Left lung (tissue), 4 donors: ENCODE measurements at regions not wholly inside any gene's neighbourhood (a gene's known extent, or its start where the extent isn't known, plus 50 kb on each side); places are given as distances from the start of the nearest gene placed in this dataset.

Source experiments
- ATAC-seq: fragments of 200-7000 bp; cut with Tn5 transposase; one replicate; pipeline ENCODE4 v1.9.1; 2020; ENCODE audit warnings: moderate library complexity
- DNase-seq, 4 donors: peaks; one replicate each; pipeline ENCODE4 v3.0.0-alpha.2; 2013 to 2020
- H3K27ac ChIP-seq, 2 donors: fragments of 200-600 bp; sonication (generic) in 1 of 2; one replicate each; pipeline versions ENCODE4 v1.5.0 to v1.8.0; 2020 to 2021
- H3K27me3 ChIP-seq, 2 donors: fragments of 200-600 bp; sonication (generic) in 1 of 2; one replicate each; pipeline versions ENCODE4 v1.5.0 to v1.8.0; 2020 to 2021
- H3K36me3 ChIP-seq, 2 donors: fragments of 200-600 bp; sonication (generic) in 1 of 2; one replicate each; pipeline versions ENCODE4 v1.5.0 to v1.8.0; 2020 to 2021
- H3K4me1 ChIP-seq, 2 donors: fragments of 200-600 bp; one replicate each; pipeline ENCODE4 v1.8.0; 2021
- H3K4me3 ChIP-seq, 2 donors: fragments of 200-600 bp; sonication (generic) in 1 of 2; one replicate each; pipeline versions ENCODE4 v1.5.0 to v1.8.0; 2020 to 2021; ENCODE audit warnings: mild to moderate bottlenecking in 1 of 2
- H3K9me3 ChIP-seq, 2 donors: fragments of 200-600 bp; sonication (generic) in 1 of 2; one replicate each; pipeline versions ENCODE4 v1.5.0 to v1.8.0; 2020 to 2021
- intact Hi-C, 2 donors: fragments of 100-400 bp; cut with DNase I; formaldehyde crosslinking; loops; one replicate each; pipeline versions ENCODE4 v1.11.2 to v1.14.2; 2022
- TF ChIP-seq, protein P1 (sequence below), 2 donors: fragments of 200-600 bp; sonication (generic) in 1 of 2; IDR thresholded peaks; one replicate each; pipeline versions ENCODE4 v1.5.0 to v1.8.0; 2021; ENCODE audit warnings: antibody characterized with exemption in 2 of 2
- donor health status: DM: no; HTN: yes; CAD: no.
- donor health status: DM: no; HTN: no; CAD: no.

DNA sequence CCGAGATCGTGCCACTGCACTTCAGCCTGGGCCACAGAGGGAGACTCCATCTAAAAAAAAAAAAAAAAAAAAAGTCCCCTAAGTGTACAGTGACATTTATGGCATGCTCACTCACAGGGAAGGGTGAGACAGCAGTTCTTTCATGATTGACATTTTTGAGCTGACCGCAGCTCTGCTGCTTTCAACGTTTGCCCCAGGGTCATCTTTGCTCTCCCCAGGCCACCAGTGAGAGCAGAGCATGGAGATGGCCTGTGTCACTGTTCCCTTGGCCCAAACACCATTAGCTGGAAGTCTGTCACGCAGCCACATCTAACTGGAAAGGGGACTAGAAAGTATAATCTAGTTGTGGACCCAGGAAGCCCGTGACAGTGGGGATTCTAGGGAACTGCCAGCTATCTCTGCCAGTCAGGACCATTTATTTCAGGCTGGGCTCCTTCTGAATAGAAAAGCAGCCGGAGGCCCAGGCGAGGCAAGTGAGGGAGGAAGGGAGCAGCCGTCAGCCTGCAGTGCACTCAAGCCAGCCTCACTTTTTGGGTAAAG is 193.4 kb upstream of the HES1 start:
- H3K27ac ChIP-seq, result no peak overlapping the region
- intact Hi-C loops, result no loop called here
- ATAC-seq (no peak), DNase-seq (no peak)
- no peak overlapping the region for H3K4me3 ChIP-seq
- no peaks in the 10 kb centered on the region for H3K36me3 ChIP-seq
- no peaks in the 10 kb centered on the region for H3K9me3 ChIP-seq
- TF ChIP-seq, protein P1, sequence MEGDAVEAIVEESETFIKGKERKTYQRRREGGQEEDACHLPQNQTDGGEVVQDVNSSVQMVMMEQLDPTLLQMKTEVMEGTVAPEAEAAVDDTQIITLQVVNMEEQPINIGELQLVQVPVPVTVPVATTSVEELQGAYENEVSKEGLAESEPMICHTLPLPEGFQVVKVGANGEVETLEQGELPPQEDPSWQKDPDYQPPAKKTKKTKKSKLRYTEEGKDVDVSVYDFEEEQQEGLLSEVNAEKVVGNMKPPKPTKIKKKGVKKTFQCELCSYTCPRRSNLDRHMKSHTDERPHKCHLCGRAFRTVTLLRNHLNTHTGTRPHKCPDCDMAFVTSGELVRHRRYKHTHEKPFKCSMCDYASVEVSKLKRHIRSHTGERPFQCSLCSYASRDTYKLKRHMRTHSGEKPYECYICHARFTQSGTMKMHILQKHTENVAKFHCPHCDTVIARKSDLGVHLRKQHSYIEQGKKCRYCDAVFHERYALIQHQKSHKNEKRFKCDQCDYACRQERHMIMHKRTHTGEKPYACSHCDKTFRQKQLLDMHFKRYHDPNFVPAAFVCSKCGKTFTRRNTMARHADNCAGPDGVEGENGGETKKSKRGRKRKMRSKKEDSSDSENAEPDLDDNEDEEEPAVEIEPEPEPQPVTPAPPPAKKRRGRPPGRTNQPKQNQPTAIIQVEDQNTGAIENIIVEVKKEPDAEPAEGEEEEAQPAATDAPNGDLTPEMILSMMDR (IDR thresholded peaks at IDR 0.05), result no peak
- H3K4me1 ChIP-seq, result no peaks in the 10 kb centered on the region
- H3K27me3 ChIP-seq, result peaks cover 0 to 6% of the 10 kb centered on the region in 2 donors

- H3K4me3 ChIP-seq, result no peak overlapping the region
- ATAC-seq (no peak), DNase-seq (peak in 2 of 4 donors; percentile 22 to 74)
- no peaks in the 10 kb centered on the region for H3K9me3 ChIP-seq
- H3K4me1 ChIP-seq, result no peaks in the 10 kb centered on the region
- no peak overlapping the region for H3K27ac ChIP-seq
- H3K27me3 ChIP-seq, result peaks cover 0 to 6% of the 10 kb centered on the region in 2 donors
- H3K36me3 ChIP-seq, result no peaks in the 10 kb centered on the region
- intact Hi-C loops, result no loop called here
- TF ChIP-seq, protein P1 (IDR thresholded peaks at IDR 0.05), result no peak
Measured at GRCh38 chr3:193943200-193943599, 192.7 kb upstream of the HES1 start.

DNA sequence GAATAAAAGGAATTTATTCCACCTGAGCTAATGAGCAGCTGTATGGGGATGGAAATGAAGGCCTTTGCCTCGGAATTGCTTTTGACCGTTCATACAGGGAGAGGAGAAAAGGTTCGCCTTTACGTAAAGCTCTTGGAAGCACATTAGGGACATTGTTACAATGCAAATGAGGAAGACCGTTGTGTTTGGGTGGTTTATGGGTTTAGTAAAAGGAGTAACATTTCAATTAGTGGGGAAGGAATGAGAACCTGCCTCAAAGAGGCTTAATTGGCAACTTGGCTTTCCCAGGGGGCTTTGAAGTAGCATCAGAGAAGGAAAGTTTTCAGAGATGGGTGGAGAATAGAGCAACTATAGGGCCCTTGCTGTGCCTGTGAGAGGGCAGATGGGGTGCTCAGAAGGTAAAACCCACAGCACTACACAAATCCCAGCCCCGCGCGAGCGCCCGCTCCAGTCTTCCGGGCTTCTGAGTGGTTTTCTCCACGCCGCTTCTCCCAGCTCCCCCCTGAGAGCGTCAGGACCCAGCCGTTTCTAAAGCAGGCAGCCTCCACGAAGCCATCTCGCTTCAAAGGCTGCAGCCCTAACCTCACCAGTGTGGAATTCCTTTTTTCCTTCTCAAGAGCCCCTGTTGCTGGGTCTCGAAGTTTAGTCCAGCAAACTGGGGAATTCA is 192.0 kb upstream of the HES1 start:
- Histone ChIP-seq H3K27me3 (peaks cover 0 to 6% of the 10 kb centered on the region in 2 donors), H3K4me3 (no peak overlapping the region), H3K36me3 (no peaks in the 10 kb centered on the region), H3K9me3 (no peaks in the 10 kb centered on the region), H3K27ac (no peak overlapping the region), H3K4me1 (no peaks in the 10 kb centered on the region)
- intact Hi-C loops, result no loop called here
- no peak for ATAC-seq
- TF ChIP-seq, protein P1 (IDR thresholded peaks at IDR 0.05), result no peak
- DNase-seq, result peak in 1 of 4 donors; percentile 30

GRCh38 chr3:193944518-193944884 is 191.4 kb upstream of the HES1 start:
- no peak for DNase-seq
- H3K27me3 ChIP-seq, result peaks cover 0 to 6% of the 10 kb centered on the region in 2 donors
- TF ChIP-seq, protein P1 (IDR thresholded peaks at IDR 0.05), result no peak
- no peaks in the 10 kb centered on the region for H3K4me1 ChIP-seq
- H3K4me3 ChIP-seq, result no peak overlapping the region
- H3K27ac ChIP-seq, result no peak overlapping the region
- intact Hi-C loops, result no loop called here
- ATAC-seq, result no peak
- no peaks in the 10 kb centered on the region for H3K9me3 ChIP-seq
- H3K36me3 ChIP-seq, result no peaks in the 10 kb centered on the region

- H3K4me1 ChIP-seq, result no peaks in the 10 kb centered on the region
- no peak for ATAC-seq
Measured at GRCh38 chr3:193945143-193945542, 190.8 kb upstream of the HES1 start.

More at GRCh38 chr3:193945143-193945542, 190.8 kb upstream of the HES1 start:
- H3K27me3 ChIP-seq, result peaks cover 0 to 6% of the 10 kb centered on the region in 2 donors
- H3K27ac ChIP-seq, result no peak overlapping the region
- H3K4me3 ChIP-seq, result no peak overlapping the region
- no peaks in the 10 kb centered on the region for H3K36me3 ChIP-seq
- TF ChIP-seq, protein P1 (IDR thresholded peaks at IDR 0.05), result no peak
- intact Hi-C loops, result no loop called here
- H3K9me3 ChIP-seq, result no peaks in the 10 kb centered on the region
- no peak for DNase-seq
